HepG2 (cell line): ENCODE measurements at regions not wholly inside any gene's neighbourhood (a gene's known extent, or its start where the extent isn't known, plus 50 kb on each side); places are given as distances from the start of the nearest gene placed in this dataset.

ENCODE experiments used
- BORCS8-MEF2B ChIP-seq: sonication (generic); formaldehyde crosslinking; IDR thresholded peaks from 2 replicates; pipeline ENCODE4 v1.8.0; 2022; ENCODE audit warnings: mild to moderate bottlenecking, missing genetic modification reagents
- CTCF ChIP-seq: sonication (generic); formaldehyde crosslinking; IDR thresholded peaks from 2 replicates; pipeline ENCODE4 v1.5.0; 2020; ENCODE audit warnings: mild to moderate bottlenecking, missing genetic modification reagents, moderate library complexity
- GATAD2A ChIP-seq: IDR thresholded peaks from 2 replicates; pipeline ENCODE4 v1.6.1; 2016
- HOXA7 ChIP-seq: sonication (generic); formaldehyde crosslinking; IDR thresholded peaks from 2 replicates; pipeline ENCODE4 v1.8.1; 2022; ENCODE audit warnings: mild to moderate bottlenecking, missing genetic modification reagents, moderate library complexity
- KLF13 ChIP-seq: sonication (generic); formaldehyde crosslinking; IDR thresholded peaks from 2 replicates; pipeline ENCODE4 v1.4.0; 2020; ENCODE audit warnings: mild to moderate bottlenecking, missing genetic modification reagents
- NCOA2 ChIP-seq: sonication (generic); formaldehyde crosslinking; IDR thresholded peaks from 2 replicates; pipeline ENCODE4 v1.8.0; 2022; ENCODE audit warnings: inconsistent platforms
- PAXIP1 ChIP-seq: sonication (generic); formaldehyde crosslinking; conservative IDR thresholded peaks from 2 replicates; pipeline ENCODE4 v1.4.0; 2020; ENCODE audit warnings: mild to moderate bottlenecking, missing genetic modification reagents, moderate library complexity
- POLR2A ChIP-seq, 2 experiments: IDR thresholded peaks; 2 replicates each; pipeline ENCODE4 v1.6.1; 2011; ENCODE audit warnings: low read depth in 2 of 2, low read length in 2 of 2, mild to moderate bottlenecking in 1 of 2, moderate library complexity in 1 of 2; ENCODE audit not compliant: insufficient read depth in 1 of 2
- TCF7 ChIP-seq: sonication (generic); IDR thresholded peaks from 2 replicates; pipeline ENCODE4 v1.6.1; 2016; ENCODE audit warnings: antibody characterized with exemption, low read depth
- TCF7L2 ChIP-seq: IDR thresholded peaks from 2 replicates; pipeline ENCODE4 v1.6.1; 2011; ENCODE audit warnings: mild to moderate bottlenecking, low read depth, low read length, moderate library complexity
- ZNF280D ChIP-seq: sonication (generic); formaldehyde crosslinking; IDR thresholded peaks from 2 replicates; pipeline ENCODE4 v1.5.1; 2020; ENCODE audit warnings: mild to moderate bottlenecking, missing genetic modification reagents
- ZNF281 ChIP-seq: sonication (generic); formaldehyde crosslinking; IDR thresholded peaks from 2 replicates; pipeline ENCODE4 v1.4.0; 2020; ENCODE audit warnings: missing genetic modification reagents, borderline replicate concordance
- ZNF7 ChIP-seq: IDR thresholded peaks from 2 replicates; pipeline ENCODE4 v1.6.1; 2016; ENCODE audit warnings: missing biosample characterization, missing genetic modification reagents
- ZZZ3 ChIP-seq: sonication (generic); formaldehyde crosslinking; IDR thresholded peaks from 2 replicates; pipeline ENCODE4 v1.4.0; 2020; ENCODE audit warnings: missing genetic modification reagents, mild to moderate bottlenecking, borderline replicate concordance

GRCh38 chr12:127115468-127116035 lies 1151.4 kb upstream of the TMEM132C start:
- TF ChIP-seq ZNF281 (CRISPR knock-in tag) (no peak), PAXIP1 (no peak), HOXA7 (CRISPR knock-in tag) (no peak), TCF7 (no peak), TCF7L2 (no peak), ZNF280D (no peak), ZZZ3 (no peak), NCOA2 (CRISPR knock-in tag) (no peak), POLR2A (IDR thresholded peaks at IDR 0.05; ENCODE audit: insufficient read depth in 1 of 2, low read depth in 2 of 2, low read length in 2 of 2) (no peak), BORCS8-MEF2B (no peak), ZNF7 (CRISPR knock-in tag) (no peak), GATAD2A (no peak), KLF13 (CRISPR knock-in tag) (no peak), CTCF (no peak)
